ENCODE measurements at regions not wholly inside any gene's neighbourhood (a gene's known extent, or its start where the extent isn't known, plus 50 kb on each side); places are given as distances from the start of the nearest gene placed in this dataset.

GRCh38 chr6:91366781-91367180 is 779.9 kb upstream of the MAP3K7 start:
- Histone ChIP-seq H3K4me1 (ENCODE audit: control insufficient read depth, extremely low read depth, insufficient read depth, low read length) (no peaks in the 10 kb centered on the region), H3K27ac (ENCODE audit: insufficient read depth, low read length) (no peak overlapping the region), H3K79me2 (ENCODE audit: control insufficient read depth, insufficient read depth, low read length) (no peaks in the 10 kb centered on the region), H3K4me2 (ENCODE audit: extremely low read depth, insufficient read depth, low read length) (no peak overlapping the region), H3K27me3 (ENCODE audit: control insufficient read depth, insufficient read depth, low read length) (no peaks in the 10 kb centered on the region), H2AFZ (ENCODE audit: low read length) (no peak overlapping the region), H3K36me3 (ENCODE audit: control insufficient read depth, insufficient read depth, low read length) (no peaks in the 10 kb centered on the region), H4K20me1 (ENCODE audit: control insufficient read depth, extremely low read depth, insufficient read depth, low read length) (no peaks in the 10 kb centered on the region), H3K9ac (ENCODE audit: insufficient read depth, low read length) (no peak overlapping the region), H3K4me3 (replicated peaks in 1 of 4; ENCODE audit: control extremely low read depth in 1 of 4, insufficient read depth in 1 of 4, low read depth in 3 of 4, low read length in 4 of 4) (no peak overlapping the region), H3K9me3 (ENCODE audit: control insufficient read depth, insufficient read depth, low read depth, low read length) (no peaks in the 10 kb centered on the region)
- no peak for DNase-seq (ENCODE audit: low read depth in 2 of 2)
- TF ChIP-seq CTCF (conservative IDR thresholded peaks at IDR 0.05 in 1 of 2, IDR thresholded peaks at IDR 0.05 in 1 of 2; ENCODE audit: low read depth in 1 of 2, low read length in 2 of 2) (no peak), EZH2 (IDR thresholded peaks at IDR 0.05; ENCODE audit: low read length, missing control alignments) (no peak)

- Histone ChIP-seq H3K79me2 (ENCODE audit: control insufficient read depth, insufficient read depth, low read length) (no peaks in the 10 kb centered on the region), H3K27ac (ENCODE audit: insufficient read depth, low read length) (no peak overlapping the region), H3K9ac (ENCODE audit: insufficient read depth, low read length) (no peak overlapping the region), H3K4me2 (ENCODE audit: extremely low read depth, insufficient read depth, low read length) (no peak overlapping the region), H2AFZ (ENCODE audit: low read length) (no peak overlapping the region), H3K9me3 (ENCODE audit: control insufficient read depth, insufficient read depth, low read depth, low read length) (no peaks in the 10 kb centered on the region), H4K20me1 (ENCODE audit: control insufficient read depth, extremely low read depth, insufficient read depth, low read length) (no peaks in the 10 kb centered on the region), H3K4me3 (replicated peaks in 1 of 4; ENCODE audit: control extremely low read depth in 1 of 4, insufficient read depth in 1 of 4, low read depth in 3 of 4, low read length in 4 of 4) (no peak overlapping the region), H3K36me3 (ENCODE audit: control insufficient read depth, insufficient read depth, low read length) (no peaks in the 10 kb centered on the region), H3K4me1 (ENCODE audit: control insufficient read depth, extremely low read depth, insufficient read depth, low read length) (no peaks in the 10 kb centered on the region), H3K27me3 (ENCODE audit: control insufficient read depth, insufficient read depth, low read length) (no peaks in the 10 kb centered on the region)
- DNase-seq (ENCODE audit: low read depth in 2 of 2): no peak
- TF ChIP-seq CTCF (conservative IDR thresholded peaks at IDR 0.05 in 1 of 2, IDR thresholded peaks at IDR 0.05 in 1 of 2; ENCODE audit: low read depth in 1 of 2, low read length in 2 of 2): no peak
- no peak for TF ChIP-seq EZH2 (IDR thresholded peaks at IDR 0.05; ENCODE audit: low read length, missing control alignments)
These were observed 772.1 kb upstream of the MAP3K7 start for GRCh38 chr6:91358986-91359385.

GRCh38 chr6:91352878-91353277 is 766.0 kb upstream of the MAP3K7 start:
- peak in 1 of 2 donors; percentile 37 for DNase-seq (ENCODE audit: low read depth in 2 of 2)
- no peaks in the 10 kb centered on the region for H3K36me3 ChIP-seq (ENCODE audit: control insufficient read depth, insufficient read depth, low read length)
- TF ChIP-seq CTCF (conservative IDR thresholded peaks at IDR 0.05 in 1 of 2, IDR thresholded peaks at IDR 0.05 in 1 of 2; ENCODE audit: low read depth in 1 of 2, low read length in 2 of 2) (no peak), EZH2 (IDR thresholded peaks at IDR 0.05; ENCODE audit: low read length, missing control alignments) (no peak)
- no peaks in the 10 kb centered on the region for H3K27me3 ChIP-seq (ENCODE audit: control insufficient read depth, insufficient read depth, low read length)
- no peak overlapping the region for H3K27ac ChIP-seq (ENCODE audit: insufficient read depth, low read length)
- no peaks in the 10 kb centered on the region for H3K4me1 ChIP-seq (ENCODE audit: control insufficient read depth, extremely low read depth, insufficient read depth, low read length)
- no peak overlapping the region for H3K4me2 ChIP-seq (ENCODE audit: extremely low read depth, insufficient read depth, low read length)
- no peak overlapping the region for H2AFZ ChIP-seq (ENCODE audit: low read length)
- H3K4me3 ChIP-seq (replicated peaks in 1 of 4; ENCODE audit: control extremely low read depth in 1 of 4, insufficient read depth in 1 of 4, low read depth in 3 of 4, low read length in 4 of 4): no peak overlapping the region
- H3K79me2 ChIP-seq (ENCODE audit: control insufficient read depth, insufficient read depth, low read length): no peaks in the 10 kb centered on the region
- H3K9me3 ChIP-seq (ENCODE audit: control insufficient read depth, insufficient read depth, low read depth, low read length): no peaks in the 10 kb centered on the region
- H3K9ac ChIP-seq (ENCODE audit: insufficient read depth, low read length): no peak overlapping the region
- no peaks in the 10 kb centered on the region for H4K20me1 ChIP-seq (ENCODE audit: control insufficient read depth, extremely low read depth, insufficient read depth, low read length)

All from fibroblast of lung (primary cell).